Heart right ventricle (tissue), 15 donors: ENCODE measurements at regions not wholly inside any gene's neighbourhood (a gene's known extent, or its start where the extent isn't known, plus 50 kb on each side); places are given as distances from the start of the nearest gene placed in this dataset.

Source experiments
- ATAC-seq, 8 donors: fragments of 200-7000 bp; cut with Tn5 transposase; one replicate each; pipeline ENCODE4 v1.9.1; 2020; ENCODE audit warnings: mild to moderate bottlenecking in 8 of 8, moderate library complexity in 8 of 8, moderate number of reproducible peaks in 1 of 8
- DNase-seq, 2 donors: peaks; one replicate each; pipeline ENCODE4 v3.0.0-alpha.2; 2020
- H3K27ac ChIP-seq, 10 donors: fragments of 200-600 bp; sonication (generic) in 2 of 10; one replicate each; pipeline versions ENCODE4 v1.5.0 to v1.8.0; 2020 to 2022; ENCODE audit warnings: mild to moderate bottlenecking in 3 of 10
- H3K27me3 ChIP-seq, 7 donors: fragments of 200-600 bp; one replicate each; pipeline ENCODE4 v1.8.0; 2021 to 2022; ENCODE audit warnings: mild to moderate bottlenecking in 2 of 7
- H3K36me3 ChIP-seq, 9 donors: fragments of 200-600 bp; sonication (generic) in 1 of 9; one replicate each; pipeline versions ENCODE4 v1.5.0 to v1.8.0; 2020 to 2022; ENCODE audit warnings: mild to moderate bottlenecking in 2 of 9
- H3K4me1 ChIP-seq, 9 donors: fragments of 200-600 bp; sonication (generic) in 1 of 9; one replicate each; pipeline versions ENCODE4 v1.5.0 to v1.8.0; 2020 to 2022; ENCODE audit warnings: mild to moderate bottlenecking in 4 of 9
- H3K4me3 ChIP-seq, 10 donors: fragments of 200-600 bp; sonication (generic) in 2 of 10; one replicate each; pipeline versions ENCODE4 v1.5.0 to v1.8.0; 2020 to 2022; ENCODE audit warnings: mild to moderate bottlenecking in 7 of 10, moderate library complexity in 2 of 10
- H3K9me3 ChIP-seq, 11 donors: fragments of 200-600 bp in 10 of 11; sonication (generic) in 2 of 11; one replicate each; pipeline versions ENCODE4 v1.5.0 to v1.8.0; 2013 to 2022; ENCODE audit warnings: mild to moderate bottlenecking in 2 of 11, control low read depth in 1 of 11, moderate library complexity in 1 of 11
- CTCF ChIP-seq, 9 donors: fragments of 200-600 bp; sonication (generic) in 2 of 9; IDR thresholded peaks; one replicate each; pipeline versions ENCODE4 v1.5.0 to v1.8.0; 2021 to 2022; ENCODE audit warnings: antibody characterized with exemption in 9 of 9, mild to moderate bottlenecking in 5 of 9, moderate library complexity in 1 of 9
- intact Hi-C, 10 donors: fragments of 100-400 bp; cut with DNase I; formaldehyde crosslinking; loops; one replicate each; pipeline versions ENCODE4 v1.11.1 to v1.14.2; 2022
- donor health status: Arrhythmogenic right ventricular cardiomyopathy.
- donor health status: ischemic (EF 13 %, LVEDD 7.1; RV severe dilation, severe dysfunction).
- donor health status: DM: no; HTN: yes; CAD: no.
- donor health status: DM: no; HTN: no; CAD: no.
- donor health status: ischemic (EF 25% LVEDD 6.9; RV normal size, moderate dysfunction).
- donor health status: ischemic (EF 25% LVEDD 5.7; RV mildly dilated, moderate dysfunction).
- donor health status: healthy.
- donor health status: DM: yes; HTN: yes; CAD: no.
- donor health status: Ischemic cardiomyopathy.
- donor health status: ischemic (EF 35%, LVEDD 5.7; RV mildly dilated, moderate dysfunction).
- donor health status: nonischemic (EF 11% LVEDD 7.7; RV severe dilation, severe dysfunction).
- donor health status: DM: yes; HTN: yes; CAD: no.
- donor health status: PGD.
- donor health status: ischemic (EF 29% LVEDD 5.4; RV normal size, mild dysfunction).
- donor health status: nonischemic (EF 23%, LVEDD 6.1; RV moderate dilation, normal function).

- Histone ChIP-seq H3K27ac (no peak overlapping the region), H3K4me3 (no peak overlapping the region), H3K9me3 (peaks cover 0 to 6% (median 0%) of the 10 kb centered on the region in 11 donors), H3K36me3 (no peaks in the 10 kb centered on the region), H3K4me1 (no peaks in the 10 kb centered on the region), H3K27me3 (no peaks in the 10 kb centered on the region)
- no peak for TF ChIP-seq CTCF (IDR thresholded peaks at IDR 0.05)
- intact Hi-C loops, result no loop called here
- DNase-seq (no peak), ATAC-seq (no peak)
Measured at GRCh38 chr4:84269536-84270044, 229.5 kb downstream of the NKX6-1 start.

GRCh38 chr4:84264652-84265051 lies 234.4 kb downstream of the NKX6-1 start:
- DNase-seq (no peak), ATAC-seq (no peak)
- Histone ChIP-seq H3K36me3 (no peaks in the 10 kb centered on the region), H3K9me3 (peaks cover 0 to 33% (median 14%) of the 10 kb centered on the region in 11 donors), H3K27ac (no peak overlapping the region), H3K27me3 (no peaks in the 10 kb centered on the region), H3K4me3 (no peak overlapping the region), H3K4me1 (no peaks in the 10 kb centered on the region)
- intact Hi-C loops, result no loop called here
- TF ChIP-seq CTCF (IDR thresholded peaks at IDR 0.05), result no peak

GRCh38 chr4:84263415-84263814 lies 235.7 kb downstream of the NKX6-1 start:
- Histone ChIP-seq H3K27me3 (no peaks in the 10 kb centered on the region), H3K9me3 (peaks cover 0 to 46% (median 15%) of the 10 kb centered on the region in 11 donors), H3K36me3 (no peaks in the 10 kb centered on the region), H3K4me1 (no peaks in the 10 kb centered on the region), H3K4me3 (no peak overlapping the region), H3K27ac (no peak overlapping the region)
- ATAC-seq (no peak), DNase-seq (no peak)
- intact Hi-C loops, result no loop called here
- TF ChIP-seq CTCF (IDR thresholded peaks at IDR 0.05), result no peak

- no peaks in the 10 kb centered on the region for H3K36me3 ChIP-seq
- H3K27ac ChIP-seq, result no peak overlapping the region
- H3K27me3 ChIP-seq, result no peaks in the 10 kb centered on the region
- ATAC-seq (no peak), DNase-seq (no peak)
- no peak for TF ChIP-seq CTCF (IDR thresholded peaks at IDR 0.05)
- H3K4me1 ChIP-seq, result no peaks in the 10 kb centered on the region
- peaks cover 0 to 47% (median 15%) of the 10 kb centered on the region in 11 donors for H3K9me3 ChIP-seq
- no peak overlapping the region for H3K4me3 ChIP-seq
- intact Hi-C loops, result no loop called here
Measured at GRCh38 chr4:84260495-84260894, 238.6 kb downstream of the NKX6-1 start.
